ENCODE measurements at regions not wholly inside any gene's neighbourhood (a gene's known extent, or its start where the extent isn't known, plus 50 kb on each side); places are given as distances from the start of the nearest gene placed in this dataset.
A peak's percentile ranks its signal among the peaks of the same experiment; 100 is the strongest.

GRCh38 chr4:38189445-38189844, 229.2 kb downstream of the PTTG2 start:
- peak; percentile 72 for DNase-seq
- in situ Hi-C loops (cut with HindIII; ENCODE audit: low pct_ligation_motif_present, low pct_unique_long_range_greater_than_20kb, low sequenced_read_pairs) = no loop called here

GRCh38 chr4:38190717-38191178, 230.6 kb downstream of the PTTG2 start:
- in situ Hi-C loops (cut with HindIII; ENCODE audit: low pct_ligation_motif_present, low pct_unique_long_range_greater_than_20kb, low sequenced_read_pairs) = no loop called here
- no peak for DNase-seq

GRCh38 chr4:38192516-38192915, 232.3 kb downstream of the PTTG2 start:
- DNase-seq = no peak
- in situ Hi-C loops (cut with HindIII; ENCODE audit: low pct_ligation_motif_present, low pct_unique_long_range_greater_than_20kb, low sequenced_read_pairs) = no loop called here

GRCh38 chr4:38193236-38193863, 233.2 kb downstream of the PTTG2 start:
- in situ Hi-C loops (cut with HindIII; ENCODE audit: low pct_ligation_motif_present, low pct_unique_long_range_greater_than_20kb, low sequenced_read_pairs) = no loop called here
- no peak for DNase-seq

- no peak for DNase-seq
- in situ Hi-C loops (cut with HindIII; ENCODE audit: low pct_ligation_motif_present, low pct_unique_long_range_greater_than_20kb, low sequenced_read_pairs) = no loop called here
These were observed 233.9 kb downstream of the PTTG2 start for GRCh38 chr4:38194047-38194602.

GRCh38 chr4:38195486-38195885, 235.3 kb downstream of the PTTG2 start:
- DNase-seq = no peak
- in situ Hi-C loops (cut with HindIII; ENCODE audit: low pct_ligation_motif_present, low pct_unique_long_range_greater_than_20kb, low sequenced_read_pairs) = no loop called here

GRCh38 chr4:38195911-38196310, 235.7 kb downstream of the PTTG2 start:
- in situ Hi-C loops (cut with HindIII; ENCODE audit: low pct_ligation_motif_present, low pct_unique_long_range_greater_than_20kb, low sequenced_read_pairs) = no loop called here
- DNase-seq = no peak

GRCh38 chr4:38202242-38202641, 242.0 kb downstream of the PTTG2 start:
- in situ Hi-C loops (cut with HindIII; ENCODE audit: low pct_ligation_motif_present, low pct_unique_long_range_greater_than_20kb, low sequenced_read_pairs) = no loop called here

GRCh38 chr4:38203609-38204008, 243.4 kb downstream of the PTTG2 start:
- no peak for DNase-seq
- in situ Hi-C loops (cut with HindIII; ENCODE audit: low pct_ligation_motif_present, low pct_unique_long_range_greater_than_20kb, low sequenced_read_pairs) = no loop called here

More at GRCh38 chr4:38202242-38202641, 242.0 kb downstream of the PTTG2 start:
- DNase-seq = no peak

- no peak for DNase-seq
- in situ Hi-C loops (cut with HindIII; ENCODE audit: low pct_ligation_motif_present, low pct_unique_long_range_greater_than_20kb, low sequenced_read_pairs) = no loop called here
These were observed 244.3 kb downstream of the PTTG2 start for GRCh38 chr4:38204339-38205035.

GRCh38 chr4:38205261-38205660, 245.1 kb downstream of the PTTG2 start:
- no peak for DNase-seq
- in situ Hi-C loops (cut with HindIII; ENCODE audit: low pct_ligation_motif_present, low pct_unique_long_range_greater_than_20kb, low sequenced_read_pairs) = no loop called here

- no peak for DNase-seq
These were observed 246.9 kb downstream of the PTTG2 start for GRCh38 chr4:38207110-38207457.

GRCh38 chr4:38209654-38210053, 249.5 kb downstream of the PTTG2 start:
- in situ Hi-C loops (cut with HindIII; ENCODE audit: low pct_ligation_motif_present, low pct_unique_long_range_greater_than_20kb, low sequenced_read_pairs) = no loop called here
- DNase-seq = no peak

More at GRCh38 chr4:38207110-38207457, 246.9 kb downstream of the PTTG2 start:
- in situ Hi-C loops (cut with HindIII; ENCODE audit: low pct_ligation_motif_present, low pct_unique_long_range_greater_than_20kb, low sequenced_read_pairs) = no loop called here

- DNase-seq = no peak
- in situ Hi-C loops (cut with HindIII; ENCODE audit: low pct_ligation_motif_present, low pct_unique_long_range_greater_than_20kb, low sequenced_read_pairs) = no loop called here
These were observed 250.4 kb downstream of the PTTG2 start for GRCh38 chr4:38210396-38211114.

GRCh38 chr4:38211885-38212284, 251.7 kb downstream of the PTTG2 start:
- DNase-seq = no peak
- in situ Hi-C loops (cut with HindIII; ENCODE audit: low pct_ligation_motif_present, low pct_unique_long_range_greater_than_20kb, low sequenced_read_pairs) = no loop called here

GRCh38 chr4:38213083-38213805, 253.0 kb downstream of the PTTG2 start:
- DNase-seq = no peak
- in situ Hi-C loops (cut with HindIII; ENCODE audit: low pct_ligation_motif_present, low pct_unique_long_range_greater_than_20kb, low sequenced_read_pairs) = no loop called here

- in situ Hi-C loops (cut with HindIII; ENCODE audit: low pct_ligation_motif_present, low pct_unique_long_range_greater_than_20kb, low sequenced_read_pairs) = no loop called here
- DNase-seq = no peak
These were observed 262.7 kb downstream of the PTTG2 start for GRCh38 chr4:38222892-38223291.

GRCh38 chr4:38223306-38223705, 263.1 kb downstream of the PTTG2 start:
- no peak for DNase-seq
- in situ Hi-C loops (cut with HindIII; ENCODE audit: low pct_ligation_motif_present, low pct_unique_long_range_greater_than_20kb, low sequenced_read_pairs) = no loop called here

GRCh38 chr4:38223782-38224236, 263.6 kb downstream of the PTTG2 start:
- DNase-seq = no peak

More at GRCh38 chr4:38223782-38224236, 263.6 kb downstream of the PTTG2 start:
- in situ Hi-C loops (cut with HindIII; ENCODE audit: low pct_ligation_motif_present, low pct_unique_long_range_greater_than_20kb, low sequenced_read_pairs) = no loop called here
